ENCODE measurements at regions not wholly inside any gene's neighbourhood (a gene's known extent, or its start where the extent isn't known, plus 50 kb on each side); places are given as distances from the start of the nearest gene placed in this dataset.
"Not testable (repeated sequence)": the region's sequence is repeated elsewhere in the genome, so short reads cannot be mapped to it uniquely, and the experiment has no call there.

DNA sequence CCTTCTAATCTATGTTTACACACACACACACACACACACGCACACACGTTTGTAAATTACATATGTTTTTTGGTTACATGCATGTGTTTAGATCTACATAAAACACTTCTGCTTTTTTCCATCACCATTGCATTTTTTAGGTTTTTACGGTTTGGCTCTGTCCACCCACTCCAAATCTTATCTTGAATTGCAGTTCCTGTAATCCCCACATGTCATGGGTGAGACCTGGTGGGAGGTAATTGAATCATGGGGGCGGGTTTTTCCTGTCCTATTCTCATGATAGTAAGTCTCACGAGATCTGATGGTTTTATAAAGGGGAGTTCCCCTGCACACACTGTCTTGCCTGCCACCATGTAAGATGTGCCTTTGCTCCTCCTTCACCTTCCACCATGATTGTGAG is 188.7 kb upstream of the TSHZ3 start:
- TF ChIP-seq, protein P1, sequence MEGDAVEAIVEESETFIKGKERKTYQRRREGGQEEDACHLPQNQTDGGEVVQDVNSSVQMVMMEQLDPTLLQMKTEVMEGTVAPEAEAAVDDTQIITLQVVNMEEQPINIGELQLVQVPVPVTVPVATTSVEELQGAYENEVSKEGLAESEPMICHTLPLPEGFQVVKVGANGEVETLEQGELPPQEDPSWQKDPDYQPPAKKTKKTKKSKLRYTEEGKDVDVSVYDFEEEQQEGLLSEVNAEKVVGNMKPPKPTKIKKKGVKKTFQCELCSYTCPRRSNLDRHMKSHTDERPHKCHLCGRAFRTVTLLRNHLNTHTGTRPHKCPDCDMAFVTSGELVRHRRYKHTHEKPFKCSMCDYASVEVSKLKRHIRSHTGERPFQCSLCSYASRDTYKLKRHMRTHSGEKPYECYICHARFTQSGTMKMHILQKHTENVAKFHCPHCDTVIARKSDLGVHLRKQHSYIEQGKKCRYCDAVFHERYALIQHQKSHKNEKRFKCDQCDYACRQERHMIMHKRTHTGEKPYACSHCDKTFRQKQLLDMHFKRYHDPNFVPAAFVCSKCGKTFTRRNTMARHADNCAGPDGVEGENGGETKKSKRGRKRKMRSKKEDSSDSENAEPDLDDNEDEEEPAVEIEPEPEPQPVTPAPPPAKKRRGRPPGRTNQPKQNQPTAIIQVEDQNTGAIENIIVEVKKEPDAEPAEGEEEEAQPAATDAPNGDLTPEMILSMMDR (IDR thresholded peaks at IDR 0.05; ENCODE audit: low read depth, low read length): not testable (repeated sequence)
- TF ChIP-seq EZH2phosphoT487 (IDR thresholded peaks at IDR 0.05; ENCODE audit: low read depth): not testable (repeated sequence)

Measured in OCI-LY3 (cell line).